Neural crest cell (in vitro differentiated cells): ENCODE measurements at regions not wholly inside any gene's neighbourhood (a gene's known extent, or its start where the extent isn't known, plus 50 kb on each side); places are given as distances from the start of the nearest gene placed in this dataset.

Experiments
- DNase-seq: peaks from one replicate; pipeline ENCODE4 v3.0.0; 2021; ENCODE audit warnings: low read depth, mixed read lengths, low spot score
- H3K27ac Mint-ChIP-seq: one replicate; pipeline ENCODE4 v1.8.0; 2021; ENCODE audit warnings: mild to moderate bottlenecking, mixed read lengths; ENCODE audit not compliant: unreplicated experiment
- H3K27me3 Mint-ChIP-seq: 2 replicates; pipeline ENCODE4 v1.8.0; 2021; ENCODE audit warnings: low read depth, mild to moderate bottlenecking, mixed read lengths
- H3K36me3 Mint-ChIP-seq: 2 replicates; pipeline ENCODE4 v1.8.0; 2021; ENCODE audit warnings: low read depth, mild to moderate bottlenecking, mixed read lengths
- H3K4me1 Mint-ChIP-seq: 2 replicates; pipeline ENCODE4 v1.8.0; 2021; ENCODE audit warnings: mixed read lengths
- H3K4me3 Mint-ChIP-seq: one replicate; pipeline ENCODE4 v1.8.0; 2021; ENCODE audit warnings: mild to moderate bottlenecking, mixed read lengths
- H3K9me3 Mint-ChIP-seq: 2 replicates; pipeline ENCODE4 v1.8.0; 2021; ENCODE audit warnings: mixed read lengths
- TF ChIP-seq, protein P1 (sequence below): fragments of 200-600 bp; sonication (generic); conservative IDR thresholded peaks from 2 replicates; pipeline ENCODE4 v1.5.0; 2021; ENCODE audit warnings: antibody characterized with exemption, mild to moderate bottlenecking

DNA sequence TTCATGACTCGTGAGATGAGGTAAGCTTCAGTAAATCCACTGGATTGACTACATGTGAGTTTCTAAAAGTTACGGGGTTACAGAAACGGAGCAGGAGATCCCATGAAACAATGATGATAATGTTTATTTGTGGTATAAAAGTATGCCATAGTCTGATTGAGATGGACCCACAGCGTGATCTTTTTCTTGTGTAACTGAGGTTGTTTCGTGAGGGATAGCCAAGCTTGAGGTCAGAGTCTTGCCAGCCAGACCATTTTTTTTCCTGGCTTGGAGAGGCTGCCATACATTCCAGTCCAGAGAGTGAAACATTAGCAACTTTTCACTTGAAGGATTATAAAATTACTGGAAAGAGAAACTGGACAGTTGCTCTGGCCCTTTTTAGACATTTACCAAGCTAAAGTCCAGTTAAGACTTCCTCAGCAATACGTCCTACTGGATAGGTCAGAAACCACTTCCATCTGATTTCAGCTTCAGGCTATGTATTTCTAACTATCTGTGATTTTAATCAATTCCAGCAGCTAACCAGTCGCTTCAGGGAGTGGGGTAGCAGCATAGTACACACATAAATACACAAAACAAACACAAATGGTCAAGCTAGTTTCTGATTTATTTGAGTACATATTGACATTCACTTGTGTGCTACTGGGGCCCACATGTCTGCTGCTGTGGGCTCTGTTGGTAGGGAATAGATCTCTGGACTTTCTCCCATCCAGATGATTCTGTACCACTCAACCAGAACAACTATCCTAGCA lies 194.6 kb downstream of the POSTN start:
- TF ChIP-seq, protein P1, sequence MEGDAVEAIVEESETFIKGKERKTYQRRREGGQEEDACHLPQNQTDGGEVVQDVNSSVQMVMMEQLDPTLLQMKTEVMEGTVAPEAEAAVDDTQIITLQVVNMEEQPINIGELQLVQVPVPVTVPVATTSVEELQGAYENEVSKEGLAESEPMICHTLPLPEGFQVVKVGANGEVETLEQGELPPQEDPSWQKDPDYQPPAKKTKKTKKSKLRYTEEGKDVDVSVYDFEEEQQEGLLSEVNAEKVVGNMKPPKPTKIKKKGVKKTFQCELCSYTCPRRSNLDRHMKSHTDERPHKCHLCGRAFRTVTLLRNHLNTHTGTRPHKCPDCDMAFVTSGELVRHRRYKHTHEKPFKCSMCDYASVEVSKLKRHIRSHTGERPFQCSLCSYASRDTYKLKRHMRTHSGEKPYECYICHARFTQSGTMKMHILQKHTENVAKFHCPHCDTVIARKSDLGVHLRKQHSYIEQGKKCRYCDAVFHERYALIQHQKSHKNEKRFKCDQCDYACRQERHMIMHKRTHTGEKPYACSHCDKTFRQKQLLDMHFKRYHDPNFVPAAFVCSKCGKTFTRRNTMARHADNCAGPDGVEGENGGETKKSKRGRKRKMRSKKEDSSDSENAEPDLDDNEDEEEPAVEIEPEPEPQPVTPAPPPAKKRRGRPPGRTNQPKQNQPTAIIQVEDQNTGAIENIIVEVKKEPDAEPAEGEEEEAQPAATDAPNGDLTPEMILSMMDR, result no peak
- H3K36me3 Mint-ChIP-seq, result no peaks in the 10 kb centered on the region
- no peak overlapping the region for H3K27ac Mint-ChIP-seq
- no peak overlapping the region for H3K4me3 Mint-ChIP-seq
- no peaks in the 10 kb centered on the region for H3K27me3 Mint-ChIP-seq
- H3K4me1 Mint-ChIP-seq, result no peaks in the 10 kb centered on the region
- no peak for DNase-seq
- H3K9me3 Mint-ChIP-seq, result peaks cover 6% of the 10 kb centered on the region

DNA sequence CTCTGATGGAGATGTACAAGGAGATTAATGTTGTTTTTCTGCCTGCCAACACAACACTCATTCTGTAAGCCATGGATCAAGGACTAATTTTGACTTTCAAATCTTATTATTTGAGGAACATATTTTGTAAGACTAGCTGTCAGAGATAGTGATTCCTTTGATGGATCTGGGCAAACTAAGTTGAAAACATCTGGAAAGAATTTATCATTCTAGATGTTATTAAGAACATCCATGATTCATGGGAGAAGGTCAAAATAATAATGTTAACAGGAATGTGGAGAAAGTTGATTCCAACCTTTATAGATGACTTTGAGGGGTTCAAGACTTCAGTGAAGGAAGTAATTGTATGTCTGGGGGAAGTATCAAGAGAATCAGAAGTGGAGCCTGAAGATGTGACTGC lies 196.8 kb downstream of the POSTN start:
- H3K27me3 Mint-ChIP-seq, result no peaks in the 10 kb centered on the region
- H3K4me1 Mint-ChIP-seq, result no peaks in the 10 kb centered on the region
- no peaks in the 10 kb centered on the region for H3K36me3 Mint-ChIP-seq
- H3K4me3 Mint-ChIP-seq, result no peak overlapping the region
- no peak for DNase-seq
- TF ChIP-seq, protein P1, result no peak
- no peak overlapping the region for H3K27ac Mint-ChIP-seq
- peaks cover 6% of the 10 kb centered on the region for H3K9me3 Mint-ChIP-seq

DNA sequence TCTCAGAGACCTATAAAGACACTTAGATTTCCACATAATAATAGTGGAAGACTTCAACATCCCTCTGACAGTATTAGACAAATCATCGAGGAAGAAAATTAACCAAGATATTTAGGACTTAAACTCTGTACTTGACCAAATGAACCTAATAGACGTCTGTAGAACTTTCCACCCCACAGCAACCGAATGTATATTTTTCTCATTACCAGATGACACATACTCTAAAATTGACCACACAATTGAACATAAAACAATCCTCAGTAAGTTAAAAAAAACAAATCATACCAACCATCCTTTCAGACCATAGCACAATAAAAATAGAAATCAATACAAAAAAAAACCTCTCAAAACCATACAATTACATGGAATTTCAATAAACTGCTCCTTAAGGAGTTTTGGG lies 201.0 kb downstream of the POSTN start:
- peaks cover 3% of the 10 kb centered on the region for H3K36me3 Mint-ChIP-seq
- no peaks in the 10 kb centered on the region for H3K4me1 Mint-ChIP-seq
- H3K4me3 Mint-ChIP-seq, result no peak overlapping the region
- no peak overlapping the region for H3K27ac Mint-ChIP-seq
- no peaks in the 10 kb centered on the region for H3K27me3 Mint-ChIP-seq
- TF ChIP-seq, protein P1, result no peak
- peaks cover 9% of the 10 kb centered on the region for H3K9me3 Mint-ChIP-seq
- no peak for DNase-seq

DNA sequence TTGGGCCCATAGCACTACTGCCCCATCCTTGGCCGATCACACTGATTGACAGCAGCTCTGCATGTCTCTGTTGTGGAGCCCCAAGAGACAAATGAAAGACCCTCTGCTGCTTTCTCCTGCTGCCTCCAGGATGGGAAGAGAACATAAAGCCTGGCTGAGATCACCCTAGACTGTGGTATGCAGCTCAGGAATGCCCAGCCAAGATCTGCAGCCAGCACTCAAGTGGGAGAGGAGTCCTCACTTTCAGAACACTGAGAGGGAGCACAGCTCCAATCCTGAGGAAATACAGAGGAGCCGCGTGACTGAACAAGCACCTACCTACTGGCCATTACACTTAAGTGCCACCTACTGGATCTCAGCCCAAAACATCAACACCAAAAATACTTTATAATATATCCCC lies 203.0 kb downstream of the POSTN start:
- peaks cover 3% of the 10 kb centered on the region for H3K9me3 Mint-ChIP-seq
- no peaks in the 10 kb centered on the region for H3K4me1 Mint-ChIP-seq
- no peaks in the 10 kb centered on the region for H3K27me3 Mint-ChIP-seq
- DNase-seq, result no peak
- H3K36me3 Mint-ChIP-seq, result peaks cover 3% of the 10 kb centered on the region
- TF ChIP-seq, protein P1, result no peak
- H3K4me3 Mint-ChIP-seq, result no peak overlapping the region
- H3K27ac Mint-ChIP-seq, result no peak overlapping the region

DNA sequence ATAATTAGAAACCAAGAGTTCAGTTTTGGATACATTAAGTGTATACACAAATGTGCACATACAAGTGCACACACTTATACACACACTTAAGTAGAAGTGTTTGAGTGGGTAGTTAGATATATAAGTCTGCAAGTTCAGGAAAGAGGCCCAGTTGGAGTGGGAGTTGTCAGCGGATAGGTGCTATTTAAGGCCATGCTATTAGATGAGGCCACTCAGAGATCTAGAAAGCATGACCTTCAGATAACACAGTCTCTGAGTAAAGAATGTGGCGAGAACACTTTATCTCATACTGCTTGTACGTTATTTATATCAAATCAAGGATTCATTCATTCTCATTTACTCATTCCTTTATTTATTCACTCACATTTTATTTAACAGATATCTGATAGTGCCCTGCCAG lies 206.2 kb downstream of the POSTN start:
- no peaks in the 10 kb centered on the region for H3K27me3 Mint-ChIP-seq
- H3K4me3 Mint-ChIP-seq, result no peak overlapping the region
- no peaks in the 10 kb centered on the region for H3K4me1 Mint-ChIP-seq
- no peak for DNase-seq
- TF ChIP-seq, protein P1, result no peak
- H3K36me3 Mint-ChIP-seq, result peaks cover 3% of the 10 kb centered on the region
- H3K27ac Mint-ChIP-seq, result no peak overlapping the region
- H3K9me3 Mint-ChIP-seq, result peaks cover 5% of the 10 kb centered on the region
